Gastroesophageal sphincter (tissue), 4 donors: ENCODE measurements at regions not wholly inside any gene's neighbourhood (a gene's known extent, or its start where the extent isn't known, plus 50 kb on each side); places are given as distances from the start of the nearest gene placed in this dataset.

Experiments used
- ATAC-seq: fragments of 150-250 bp; one replicate; pipeline ENCODE4 v1.9.1; 2016; ENCODE audit warnings: mild to moderate bottlenecking, moderate library complexity
- H3K27ac ChIP-seq, 4 donors: fragments of 200-600 bp; sonication (generic) in 3 of 4; 1 replicate in 3 of 4; 2 replicates in 1 of 4; pipeline ENCODE4 v1.5.1; 2016 to 2019
- H3K27me3 ChIP-seq: fragments of 200-600 bp; sonication (generic); one replicate; pipeline ENCODE4 v1.5.1; 2019
- H3K36me3 ChIP-seq, 2 donors: fragments of 200-600 bp; sonication (generic); one replicate each; pipeline ENCODE4 v1.5.1; 2019; ENCODE audit warnings: control low read depth in 1 of 2
- H3K4me1 ChIP-seq, 3 donors: fragments of 200-600 bp; sonication (generic); 1 replicate in 2 of 3; 2 replicates in 1 of 3; pipeline ENCODE4 v1.5.1; 2016 to 2019; ENCODE audit warnings: control low read depth in 2 of 3
- H3K4me3 ChIP-seq, 2 donors: fragments of 200-600 bp; sonication (generic); one replicate each; pipeline ENCODE4 v1.5.1; 2019; ENCODE audit warnings: mild to moderate bottlenecking in 1 of 2, moderate library complexity in 1 of 2
- H3K9me3 ChIP-seq, 3 donors: fragments of 200-600 bp; sonication (generic); one replicate each; pipeline ENCODE4 v1.5.1; 2017 to 2019; ENCODE audit warnings: control low read depth in 2 of 3
- EP300 ChIP-seq: sonication (generic); formaldehyde crosslinking; IDR thresholded peaks from one replicate; pipeline ENCODE4 v1.6.1; 2017; ENCODE audit warnings: antibody characterized with exemption, mild to moderate bottlenecking
- POLR2A ChIP-seq, 2 donors: fragments of 450-650 bp; IDR thresholded peaks; one replicate each; pipeline ENCODE4 v1.6.1; 2017; ENCODE audit warnings: antibody characterized with exemption in 2 of 2, mild to moderate bottlenecking in 2 of 2, moderate library complexity in 1 of 2
- POLR2AphosphoS5 ChIP-seq: sonication (generic); formaldehyde crosslinking; IDR thresholded peaks from one replicate; pipeline ENCODE4 v1.6.1; 2017; ENCODE audit warnings: antibody characterized with exemption
- WGBS, 2 donors: methylation state at CpG; one replicate each; pipeline ENCODE4 v1.1.5; 2018; ENCODE audit warnings: low coverage in 1 of 2; 5-methylcytosine and 5-hydroxymethylcytosine counted together
- TF ChIP-seq, protein P1 (sequence below), 4 experiments: fragments of 200-600 bp in 2 of 4; fragments of 450-650 bp in 2 of 4; sonication (generic) in 1 of 4; IDR thresholded peaks; one replicate each; pipeline ENCODE4 v1.5.1; 2017 to 2019; ENCODE audit warnings: antibody characterized with exemption in 4 of 4, mild to moderate bottlenecking in 2 of 4, moderate library complexity in 2 of 4

DNA sequence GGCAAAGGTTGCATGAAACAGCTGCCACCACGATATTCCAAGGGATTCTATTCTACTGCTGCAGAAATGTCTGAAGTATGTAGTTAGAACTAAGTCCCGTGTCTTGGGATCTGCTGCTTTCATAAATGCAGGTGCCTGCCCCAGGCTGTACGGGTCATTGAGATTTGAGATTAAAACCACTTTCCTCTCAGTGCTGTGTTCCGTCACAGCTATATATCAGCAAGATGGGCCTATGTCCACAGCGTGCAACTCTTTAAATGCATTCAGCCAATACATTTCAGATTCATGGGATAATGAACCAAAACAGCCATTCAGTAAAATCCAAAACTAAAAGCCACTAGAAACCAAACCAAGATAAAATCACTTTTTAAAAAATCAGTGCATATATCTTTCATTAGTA lies 107.3 kb upstream of the LUZP2 start:
- no peaks in the 10 kb centered on the region for H3K9me3 ChIP-seq
- no peaks in the 10 kb centered on the region for H3K4me1 ChIP-seq
- WGBS, 2 donors = 60 to 87% methylated on average over 1 to 5 of the region's 5 CpGs
- H3K4me3 ChIP-seq = no peak overlapping the region
- TF ChIP-seq POLR2AphosphoS5 (no peak), EP300 (no peak)
- TF ChIP-seq, protein P1, sequence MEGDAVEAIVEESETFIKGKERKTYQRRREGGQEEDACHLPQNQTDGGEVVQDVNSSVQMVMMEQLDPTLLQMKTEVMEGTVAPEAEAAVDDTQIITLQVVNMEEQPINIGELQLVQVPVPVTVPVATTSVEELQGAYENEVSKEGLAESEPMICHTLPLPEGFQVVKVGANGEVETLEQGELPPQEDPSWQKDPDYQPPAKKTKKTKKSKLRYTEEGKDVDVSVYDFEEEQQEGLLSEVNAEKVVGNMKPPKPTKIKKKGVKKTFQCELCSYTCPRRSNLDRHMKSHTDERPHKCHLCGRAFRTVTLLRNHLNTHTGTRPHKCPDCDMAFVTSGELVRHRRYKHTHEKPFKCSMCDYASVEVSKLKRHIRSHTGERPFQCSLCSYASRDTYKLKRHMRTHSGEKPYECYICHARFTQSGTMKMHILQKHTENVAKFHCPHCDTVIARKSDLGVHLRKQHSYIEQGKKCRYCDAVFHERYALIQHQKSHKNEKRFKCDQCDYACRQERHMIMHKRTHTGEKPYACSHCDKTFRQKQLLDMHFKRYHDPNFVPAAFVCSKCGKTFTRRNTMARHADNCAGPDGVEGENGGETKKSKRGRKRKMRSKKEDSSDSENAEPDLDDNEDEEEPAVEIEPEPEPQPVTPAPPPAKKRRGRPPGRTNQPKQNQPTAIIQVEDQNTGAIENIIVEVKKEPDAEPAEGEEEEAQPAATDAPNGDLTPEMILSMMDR (IDR thresholded peaks at IDR 0.05) = no peak
- H3K36me3 ChIP-seq = no peaks in the 10 kb centered on the region
- no peak for ATAC-seq
- no peaks in the 10 kb centered on the region for H3K27me3 ChIP-seq
- H3K27ac ChIP-seq = no peak overlapping the region

DNA sequence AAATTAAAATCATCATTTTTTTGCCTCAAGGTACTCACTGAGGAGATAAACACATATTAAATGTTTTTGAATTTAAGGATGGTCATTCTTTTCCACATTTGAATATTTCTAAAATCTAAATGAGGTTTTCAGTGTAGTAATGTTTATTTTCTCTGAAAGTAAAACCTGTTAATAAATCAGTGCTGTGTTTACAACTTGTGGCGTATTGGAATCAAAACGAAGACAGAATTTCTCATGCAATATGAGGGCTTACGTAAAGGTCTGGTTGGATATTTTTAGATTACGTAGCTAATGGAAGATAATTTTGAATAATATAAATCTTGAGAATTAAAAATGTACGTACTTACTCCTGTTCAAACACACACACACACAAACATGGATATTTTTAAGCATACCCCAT lies 106.8 kb upstream of the LUZP2 start:
- no peak for TF ChIP-seq POLR2AphosphoS5
- no peak for TF ChIP-seq POLR2A (IDR thresholded peaks at IDR 0.05)
- no peak for TF ChIP-seq EP300
- TF ChIP-seq, protein P1 (IDR thresholded peaks at IDR 0.05) = no peak
- Histone ChIP-seq H3K27ac (no peak overlapping the region), H3K4me3 (no peak overlapping the region), H3K36me3 (no peaks in the 10 kb centered on the region), H3K4me1 (no peaks in the 10 kb centered on the region), H3K9me3 (no peaks in the 10 kb centered on the region), H3K27me3 (no peaks in the 10 kb centered on the region)
- no peak for ATAC-seq
- WGBS, 2 donors = 43 to 54% methylated on average over 5 of the region's 5 CpGs

DNA sequence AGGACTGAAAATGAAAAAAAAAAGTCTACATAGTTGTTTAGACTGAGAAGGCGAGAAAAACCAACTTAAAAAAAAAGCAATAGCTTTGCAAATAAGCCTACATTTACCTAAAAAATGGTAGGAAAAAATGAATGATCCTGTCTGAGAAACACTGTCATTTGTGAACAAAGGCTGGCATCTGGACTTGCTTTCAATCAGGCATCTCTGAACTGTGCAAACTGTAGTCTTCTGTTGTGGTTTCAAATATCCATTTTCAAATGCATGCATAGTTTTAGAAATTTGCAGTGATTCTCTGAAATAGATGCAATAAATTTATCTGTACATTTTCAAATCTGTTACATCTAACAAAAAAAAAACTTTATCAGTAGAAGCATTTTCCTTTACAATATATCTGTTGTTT lies 106.1 kb upstream of the LUZP2 start:
- H3K4me1 ChIP-seq = no peaks in the 10 kb centered on the region
- H3K9me3 ChIP-seq = no peaks in the 10 kb centered on the region
- TF ChIP-seq, protein P1 (IDR thresholded peaks at IDR 0.05) = no peak
- no peak for TF ChIP-seq POLR2AphosphoS5
- TF ChIP-seq POLR2A (IDR thresholded peaks at IDR 0.05) = no peak
- no peak for TF ChIP-seq EP300
- no peak for ATAC-seq
- no peak overlapping the region for H3K4me3 ChIP-seq
- no peak overlapping the region for H3K27ac ChIP-seq
- H3K27me3 ChIP-seq = no peaks in the 10 kb centered on the region
- no peaks in the 10 kb centered on the region for H3K36me3 ChIP-seq
- WGBS, 2 donors = 83 to 86% methylated on average over 1 of the region's 1 CpG

DNA sequence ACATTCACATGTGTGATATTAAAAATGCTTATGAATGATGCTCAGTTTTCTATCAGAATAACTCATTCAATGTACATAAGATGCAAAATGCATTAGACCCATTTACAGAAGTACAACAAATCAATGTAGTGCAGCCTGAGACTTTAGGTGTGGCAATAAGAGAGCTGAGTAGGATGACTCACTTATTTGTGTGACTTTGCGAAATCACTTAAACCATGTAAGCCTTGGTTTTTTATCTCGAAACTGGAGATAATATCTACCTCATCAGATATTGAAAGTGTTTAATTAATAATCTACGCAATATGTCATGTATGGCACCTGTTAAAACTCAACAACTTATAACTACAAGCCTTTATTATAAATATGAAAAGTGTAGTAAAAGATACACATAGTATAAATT lies 105.7 kb upstream of the LUZP2 start:
- no peak overlapping the region for H3K4me3 ChIP-seq

DNA sequence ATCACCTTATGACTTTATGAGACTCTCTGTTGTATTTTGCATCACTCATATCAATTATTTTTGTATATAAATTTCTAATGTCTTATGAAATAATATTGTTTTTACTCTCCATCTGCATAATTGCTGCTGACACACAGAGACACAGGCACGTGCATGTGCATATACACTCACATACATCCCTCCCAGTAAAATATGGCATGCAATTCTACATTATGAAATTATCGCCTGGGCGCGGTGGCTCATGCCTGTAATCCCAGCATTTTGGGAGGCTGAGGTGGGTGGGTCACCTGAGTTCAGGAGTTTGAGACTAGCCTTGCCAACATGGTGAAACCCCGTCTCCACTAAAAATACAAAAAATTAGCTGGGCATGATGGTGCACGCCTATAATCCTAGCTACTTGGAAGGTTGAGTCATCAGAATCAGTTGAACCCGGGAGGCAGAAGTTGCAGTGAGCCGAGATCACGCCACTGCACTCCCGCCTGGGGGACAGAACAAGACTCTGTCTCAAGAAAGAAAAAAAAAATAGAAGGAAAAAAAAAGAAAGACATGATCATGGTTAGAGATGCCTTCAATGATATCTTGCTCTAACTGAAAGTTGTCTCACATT lies 96.7 kb upstream of the LUZP2 start:
- H3K36me3 ChIP-seq = no peaks in the 10 kb centered on the region
- H3K4me3 ChIP-seq = no peak overlapping the region
- TF ChIP-seq POLR2AphosphoS5 = no peak
- H3K27me3 ChIP-seq = no peaks in the 10 kb centered on the region
- ATAC-seq = no peak
- WGBS, 2 donors = 0 to 96% methylated on average over 1 to 7 of the region's 10 CpGs
- H3K9me3 ChIP-seq = no peaks in the 10 kb centered on the region
- no peak overlapping the region for H3K27ac ChIP-seq
- no peaks in the 10 kb centered on the region for H3K4me1 ChIP-seq

More for the DNA sequence above, 105.7 kb upstream of the LUZP2 start:
- ATAC-seq = no peak
- TF ChIP-seq, protein P1 (IDR thresholded peaks at IDR 0.05) = no peak
- TF ChIP-seq POLR2AphosphoS5 (no peak), EP300 (no peak), POLR2A (IDR thresholded peaks at IDR 0.05) (no peak)
- Histone ChIP-seq H3K36me3 (no peaks in the 10 kb centered on the region), H3K4me1 (no peaks in the 10 kb centered on the region), H3K9me3 (no peaks in the 10 kb centered on the region), H3K27ac (no peak overlapping the region), H3K27me3 (no peaks in the 10 kb centered on the region)
- WGBS, 2 donors = 83 to 90% methylated on average over 3 of the region's 3 CpGs
